GM23338 (cell line): ENCODE measurements at regions not wholly inside any gene's neighbourhood (a gene's known extent, or its start where the extent isn't known, plus 50 kb on each side); places are given as distances from the start of the nearest gene placed in this dataset.

Source experiments
- CREB1 ChIP-seq: fragments of 250-450 bp; sonication (Bioruptor Pico); IDR thresholded peaks from 2 replicates; pipeline ENCODE4 v1.5.0; 2020; ENCODE audit warnings: low read depth, mild to moderate bottlenecking, moderate library complexity
- EZH2 ChIP-seq: fragments of 200-600 bp; sonication (generic); IDR thresholded peaks from one replicate; pipeline ENCODE4 v1.8.0; 2017; ENCODE audit warnings: antibody characterized with exemption, mild to moderate bottlenecking, low read depth; ENCODE audit not compliant: unreplicated experiment
- EZH2phosphoT487 ChIP-seq: fragments of 200-600 bp; sonication (generic); IDR thresholded peaks from one replicate; pipeline ENCODE4 v1.8.1; 2018; ENCODE audit warnings: antibody characterized with exemption; ENCODE audit not compliant: unreplicated experiment
- JUNB ChIP-seq: IDR thresholded peaks from one replicate; pipeline ENCODE4 v1.6.1; 2016; ENCODE audit warnings: antibody characterized with exemption; ENCODE audit not compliant: unreplicated experiment
- NANOG ChIP-seq: IDR thresholded peaks from 2 replicates; pipeline ENCODE4 v1.6.1; 2016; ENCODE audit warnings: antibody characterized with exemption, borderline replicate concordance
- POLR2AphosphoS5 ChIP-seq: IDR thresholded peaks from 2 replicates; pipeline ENCODE4 v1.6.1; 2016; ENCODE audit warnings: antibody characterized with exemption, low read depth
- STAT1 ChIP-seq: IDR thresholded peaks from one replicate; pipeline ENCODE4 v1.6.1; 2016; ENCODE audit warnings: antibody characterized with exemption; ENCODE audit not compliant: unreplicated experiment
- ZNF114 ChIP-seq: fragments of 250-450 bp; sonication (Bioruptor Pico); IDR thresholded peaks from 2 replicates; pipeline ENCODE4 v1.5.0; 2020; ENCODE audit warnings: mild to moderate bottlenecking, moderate library complexity
- ZNF331 ChIP-seq: fragments of 250-450 bp; sonication (Bioruptor Pico); IDR thresholded peaks from 2 replicates; pipeline ENCODE4 v1.5.0; 2020; ENCODE audit warnings: low read depth, mild to moderate bottlenecking, moderate library complexity
- TF ChIP-seq, protein P1 (sequence below), 2 experiments: fragments of 200-600 bp in 1 of 2; sonication (generic) in 1 of 2; conservative IDR thresholded peaks; 2 replicates each; pipeline versions ENCODE4 v1.5.1 to v1.6.1; 2016 to 2017; ENCODE audit warnings: antibody characterized with exemption in 2 of 2, low read depth in 2 of 2, mild to moderate bottlenecking in 2 of 2, moderate library complexity in 1 of 2
- TF ChIP-seq, protein P2 (sequence below): IDR thresholded peaks from one replicate; pipeline ENCODE4 v1.6.1; 2018; ENCODE audit warnings: antibody characterized with exemption; ENCODE audit not compliant: unreplicated experiment
- TF ChIP-seq, protein P3 (sequence below): fragments of 250-450 bp; sonication (Bioruptor Pico); IDR thresholded peaks from 2 replicates; pipeline ENCODE4 v1.5.0; 2020; ENCODE audit warnings: mild to moderate bottlenecking, moderate library complexity
- TF ChIP-seq, protein P4 (sequence below): IDR thresholded peaks from 2 replicates; pipeline ENCODE4 v1.6.1; 2016; ENCODE audit warnings: antibody characterized with exemption

DNA sequence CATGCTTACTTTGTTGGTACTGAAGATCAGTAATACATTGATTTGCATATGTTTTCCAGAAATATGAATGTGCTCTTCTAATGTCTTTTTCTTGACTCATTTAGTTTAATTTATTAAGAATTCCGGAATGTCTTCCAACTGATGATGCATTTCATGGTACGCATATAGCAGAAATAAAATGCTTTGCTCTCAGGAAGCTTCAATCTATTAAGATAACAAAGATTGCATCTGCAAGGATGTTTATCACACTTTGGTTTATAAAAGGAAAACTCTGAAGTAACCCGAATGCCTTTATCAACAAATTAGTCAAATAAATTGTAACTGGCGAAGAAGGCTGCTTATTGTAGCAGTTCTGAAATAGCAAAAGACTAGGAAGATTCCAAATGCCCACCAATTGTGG is 166.4 kb upstream of the LMNTD1 start:
- TF ChIP-seq, protein P1, sequence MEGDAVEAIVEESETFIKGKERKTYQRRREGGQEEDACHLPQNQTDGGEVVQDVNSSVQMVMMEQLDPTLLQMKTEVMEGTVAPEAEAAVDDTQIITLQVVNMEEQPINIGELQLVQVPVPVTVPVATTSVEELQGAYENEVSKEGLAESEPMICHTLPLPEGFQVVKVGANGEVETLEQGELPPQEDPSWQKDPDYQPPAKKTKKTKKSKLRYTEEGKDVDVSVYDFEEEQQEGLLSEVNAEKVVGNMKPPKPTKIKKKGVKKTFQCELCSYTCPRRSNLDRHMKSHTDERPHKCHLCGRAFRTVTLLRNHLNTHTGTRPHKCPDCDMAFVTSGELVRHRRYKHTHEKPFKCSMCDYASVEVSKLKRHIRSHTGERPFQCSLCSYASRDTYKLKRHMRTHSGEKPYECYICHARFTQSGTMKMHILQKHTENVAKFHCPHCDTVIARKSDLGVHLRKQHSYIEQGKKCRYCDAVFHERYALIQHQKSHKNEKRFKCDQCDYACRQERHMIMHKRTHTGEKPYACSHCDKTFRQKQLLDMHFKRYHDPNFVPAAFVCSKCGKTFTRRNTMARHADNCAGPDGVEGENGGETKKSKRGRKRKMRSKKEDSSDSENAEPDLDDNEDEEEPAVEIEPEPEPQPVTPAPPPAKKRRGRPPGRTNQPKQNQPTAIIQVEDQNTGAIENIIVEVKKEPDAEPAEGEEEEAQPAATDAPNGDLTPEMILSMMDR (conservative IDR thresholded peaks at IDR 0.05; ENCODE audit: low read depth in 2 of 2) = no peak
- TF ChIP-seq POLR2AphosphoS5 (no peak), EZH2 (no peak), EZH2phosphoT487 (no peak), JUNB (no peak), ZNF331 (CRISPR knock-in tag) (no peak), CREB1 (CRISPR knock-in tag) (no peak), NANOG (no peak), ZNF114 (CRISPR knock-in tag) (no peak), STAT1 (no peak)
- TF ChIP-seq, protein P2, sequence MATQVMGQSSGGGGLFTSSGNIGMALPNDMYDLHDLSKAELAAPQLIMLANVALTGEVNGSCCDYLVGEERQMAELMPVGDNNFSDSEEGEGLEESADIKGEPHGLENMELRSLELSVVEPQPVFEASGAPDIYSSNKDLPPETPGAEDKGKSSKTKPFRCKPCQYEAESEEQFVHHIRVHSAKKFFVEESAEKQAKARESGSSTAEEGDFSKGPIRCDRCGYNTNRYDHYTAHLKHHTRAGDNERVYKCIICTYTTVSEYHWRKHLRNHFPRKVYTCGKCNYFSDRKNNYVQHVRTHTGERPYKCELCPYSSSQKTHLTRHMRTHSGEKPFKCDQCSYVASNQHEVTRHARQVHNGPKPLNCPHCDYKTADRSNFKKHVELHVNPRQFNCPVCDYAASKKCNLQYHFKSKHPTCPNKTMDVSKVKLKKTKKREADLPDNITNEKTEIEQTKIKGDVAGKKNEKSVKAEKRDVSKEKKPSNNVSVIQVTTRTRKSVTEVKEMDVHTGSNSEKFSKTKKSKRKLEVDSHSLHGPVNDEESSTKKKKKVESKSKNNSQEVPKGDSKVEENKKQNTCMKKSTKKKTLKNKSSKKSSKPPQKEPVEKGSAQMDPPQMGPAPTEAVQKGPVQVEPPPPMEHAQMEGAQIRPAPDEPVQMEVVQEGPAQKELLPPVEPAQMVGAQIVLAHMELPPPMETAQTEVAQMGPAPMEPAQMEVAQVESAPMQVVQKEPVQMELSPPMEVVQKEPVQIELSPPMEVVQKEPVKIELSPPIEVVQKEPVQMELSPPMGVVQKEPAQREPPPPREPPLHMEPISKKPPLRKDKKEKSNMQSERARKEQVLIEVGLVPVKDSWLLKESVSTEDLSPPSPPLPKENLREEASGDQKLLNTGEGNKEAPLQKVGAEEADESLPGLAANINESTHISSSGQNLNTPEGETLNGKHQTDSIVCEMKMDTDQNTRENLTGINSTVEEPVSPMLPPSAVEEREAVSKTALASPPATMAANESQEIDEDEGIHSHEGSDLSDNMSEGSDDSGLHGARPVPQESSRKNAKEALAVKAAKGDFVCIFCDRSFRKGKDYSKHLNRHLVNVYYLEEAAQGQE = no peak
- TF ChIP-seq, protein P3, sequence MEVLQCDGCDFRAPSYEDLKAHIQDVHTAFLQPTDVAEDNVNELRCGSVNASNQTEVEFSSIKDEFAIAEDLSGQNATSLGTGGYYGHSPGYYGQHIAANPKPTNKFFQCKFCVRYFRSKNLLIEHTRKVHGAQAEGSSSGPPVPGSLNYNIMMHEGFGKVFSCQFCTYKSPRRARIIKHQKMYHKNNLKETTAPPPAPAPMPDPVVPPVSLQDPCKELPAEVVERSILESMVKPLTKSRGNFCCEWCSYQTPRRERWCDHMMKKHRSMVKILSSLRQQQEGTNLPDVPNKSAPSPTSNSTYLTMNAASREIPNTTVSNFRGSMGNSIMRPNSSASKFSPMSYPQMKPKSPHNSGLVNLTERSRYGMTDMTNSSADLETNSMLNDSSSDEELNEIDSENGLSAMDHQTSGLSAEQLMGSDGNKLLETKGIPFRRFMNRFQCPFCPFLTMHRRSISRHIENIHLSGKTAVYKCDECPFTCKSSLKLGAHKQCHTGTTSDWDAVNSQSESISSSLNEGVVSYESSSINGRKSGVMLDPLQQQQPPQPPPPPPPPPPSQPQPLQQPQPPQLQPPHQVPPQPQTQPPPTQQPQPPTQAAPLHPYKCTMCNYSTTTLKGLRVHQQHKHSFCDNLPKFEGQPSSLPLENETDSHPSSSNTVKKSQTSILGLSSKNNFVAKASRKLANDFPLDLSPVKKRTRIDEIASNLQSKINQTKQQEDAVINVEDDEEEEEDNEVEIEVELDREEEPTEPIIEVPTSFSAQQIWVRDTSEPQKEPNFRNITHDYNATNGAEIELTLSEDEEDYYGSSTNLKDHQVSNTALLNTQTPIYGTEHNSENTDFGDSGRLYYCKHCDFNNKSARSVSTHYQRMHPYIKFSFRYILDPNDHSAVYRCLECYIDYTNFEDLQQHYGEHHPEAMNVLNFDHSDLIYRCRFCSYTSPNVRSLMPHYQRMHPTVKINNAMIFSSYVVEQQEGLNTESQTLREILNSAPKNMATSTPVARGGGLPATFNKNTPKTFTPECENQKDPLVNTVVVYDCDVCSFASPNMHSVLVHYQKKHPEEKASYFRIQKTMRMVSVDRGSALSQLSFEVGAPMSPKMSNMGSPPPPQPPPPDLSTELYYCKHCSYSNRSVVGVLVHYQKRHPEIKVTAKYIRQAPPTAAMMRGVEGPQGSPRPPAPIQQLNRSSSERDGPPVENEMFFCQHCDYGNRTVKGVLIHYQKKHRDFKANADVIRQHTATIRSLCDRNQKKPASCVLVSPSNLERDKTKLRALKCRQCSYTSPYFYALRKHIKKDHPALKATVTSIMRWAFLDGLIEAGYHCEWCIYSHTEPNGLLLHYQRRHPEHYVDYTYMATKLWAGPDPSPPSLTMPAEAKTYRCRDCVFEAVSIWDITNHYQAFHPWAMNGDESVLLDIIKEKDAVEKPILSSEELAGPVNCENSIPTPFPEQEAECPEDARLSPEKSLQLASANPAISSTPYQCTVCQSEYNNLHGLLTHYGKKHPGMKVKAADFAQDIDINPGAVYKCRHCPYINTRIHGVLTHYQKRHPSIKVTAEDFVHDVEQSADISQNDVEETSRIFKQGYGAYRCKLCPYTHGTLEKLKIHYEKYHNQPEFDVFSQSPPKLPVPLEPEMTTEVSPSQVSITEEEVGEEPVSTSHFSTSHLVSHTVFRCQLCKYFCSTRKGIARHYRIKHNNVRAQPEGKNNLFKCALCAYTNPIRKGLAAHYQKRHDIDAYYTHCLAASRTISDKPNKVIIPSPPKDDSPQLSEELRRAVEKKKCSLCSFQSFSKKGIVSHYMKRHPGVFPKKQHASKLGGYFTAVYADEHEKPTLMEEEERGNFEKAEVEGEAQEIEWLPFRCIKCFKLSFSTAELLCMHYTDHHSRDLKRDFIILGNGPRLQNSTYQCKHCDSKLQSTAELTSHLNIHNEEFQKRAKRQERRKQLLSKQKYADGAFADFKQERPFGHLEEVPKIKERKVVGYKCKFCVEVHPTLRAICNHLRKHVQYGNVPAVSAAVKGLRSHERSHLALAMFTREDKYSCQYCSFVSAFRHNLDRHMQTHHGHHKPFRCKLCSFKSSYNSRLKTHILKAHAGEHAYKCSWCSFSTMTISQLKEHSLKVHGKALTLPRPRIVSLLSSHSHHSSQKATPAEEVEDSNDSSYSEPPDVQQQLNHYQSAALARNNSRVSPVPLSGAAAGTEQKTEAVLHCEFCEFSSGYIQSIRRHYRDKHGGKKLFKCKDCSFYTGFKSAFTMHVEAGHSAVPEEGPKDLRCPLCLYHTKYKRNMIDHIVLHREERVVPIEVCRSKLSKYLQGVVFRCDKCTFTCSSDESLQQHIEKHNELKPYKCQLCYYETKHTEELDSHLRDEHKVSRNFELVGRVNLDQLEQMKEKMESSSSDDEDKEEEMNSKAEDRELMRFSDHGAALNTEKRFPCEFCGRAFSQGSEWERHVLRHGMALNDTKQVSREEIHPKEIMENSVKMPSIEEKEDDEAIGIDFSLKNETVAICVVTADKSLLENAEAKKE = no peak
- TF ChIP-seq, protein P4, sequence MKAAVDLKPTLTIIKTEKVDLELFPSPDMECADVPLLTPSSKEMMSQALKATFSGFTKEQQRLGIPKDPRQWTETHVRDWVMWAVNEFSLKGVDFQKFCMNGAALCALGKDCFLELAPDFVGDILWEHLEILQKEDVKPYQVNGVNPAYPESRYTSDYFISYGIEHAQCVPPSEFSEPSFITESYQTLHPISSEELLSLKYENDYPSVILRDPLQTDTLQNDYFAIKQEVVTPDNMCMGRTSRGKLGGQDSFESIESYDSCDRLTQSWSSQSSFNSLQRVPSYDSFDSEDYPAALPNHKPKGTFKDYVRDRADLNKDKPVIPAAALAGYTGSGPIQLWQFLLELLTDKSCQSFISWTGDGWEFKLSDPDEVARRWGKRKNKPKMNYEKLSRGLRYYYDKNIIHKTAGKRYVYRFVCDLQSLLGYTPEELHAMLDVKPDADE = no peak
